HG03520 (cell line): ENCODE measurements at regions not wholly inside any gene's neighbourhood (a gene's known extent, or its start where the extent isn't known, plus 50 kb on each side); places are given as distances from the start of the nearest gene placed in this dataset.

ENCODE experiments used
- ATAC-seq: cut with Tn5 transposase; IDR thresholded peaks from one replicate; pipeline ENCODE4 v1.9.1; 2021; ENCODE audit warnings: mild to moderate bottlenecking, moderate library complexity; ENCODE audit not compliant: unreplicated experiment

DNA sequence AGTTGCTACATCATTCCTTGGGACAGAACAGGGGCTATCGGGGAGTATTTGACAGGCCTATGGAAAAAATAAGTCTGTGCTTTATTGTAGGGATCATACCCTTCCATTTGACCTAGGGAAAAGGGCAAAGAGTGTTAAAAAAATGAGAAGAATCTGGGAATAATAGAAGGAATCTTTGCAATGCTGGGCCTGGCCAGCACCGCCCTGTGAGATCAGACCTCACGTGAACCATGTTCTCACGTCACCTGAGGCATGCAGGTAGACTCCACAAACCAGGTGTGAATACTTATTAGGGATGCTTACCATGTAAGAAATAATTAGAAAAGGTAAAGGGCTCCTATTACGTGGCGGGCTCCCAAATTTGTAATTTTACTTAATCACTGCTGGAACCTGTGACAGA, 177.5 kb upstream of the GATA6 start:
- no peak for ATAC-seq

DNA sequence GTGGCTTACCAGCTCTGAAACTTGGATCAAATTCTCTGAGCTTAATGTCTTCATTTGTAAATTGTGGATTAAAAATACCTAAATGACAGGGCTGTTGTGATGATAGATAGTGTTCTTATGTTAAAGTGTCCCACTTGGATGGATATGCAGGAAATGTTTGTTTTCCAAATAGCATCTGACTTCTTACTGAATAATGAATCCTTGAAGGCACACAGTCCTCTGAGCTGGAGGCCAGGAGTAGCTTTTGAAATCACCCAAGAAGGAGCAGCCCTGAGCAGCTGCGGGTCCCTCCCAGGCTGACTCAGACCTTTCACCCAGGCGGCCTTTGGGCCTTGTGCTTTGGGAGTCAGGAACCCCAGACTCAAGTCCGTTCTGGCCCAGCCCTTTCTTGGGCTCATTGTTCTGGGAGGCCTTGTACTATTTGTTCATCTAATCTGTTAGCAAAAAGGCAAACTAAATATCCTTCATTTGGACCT, 173.0 kb upstream of the GATA6 start:
- no peak for ATAC-seq

DNA sequence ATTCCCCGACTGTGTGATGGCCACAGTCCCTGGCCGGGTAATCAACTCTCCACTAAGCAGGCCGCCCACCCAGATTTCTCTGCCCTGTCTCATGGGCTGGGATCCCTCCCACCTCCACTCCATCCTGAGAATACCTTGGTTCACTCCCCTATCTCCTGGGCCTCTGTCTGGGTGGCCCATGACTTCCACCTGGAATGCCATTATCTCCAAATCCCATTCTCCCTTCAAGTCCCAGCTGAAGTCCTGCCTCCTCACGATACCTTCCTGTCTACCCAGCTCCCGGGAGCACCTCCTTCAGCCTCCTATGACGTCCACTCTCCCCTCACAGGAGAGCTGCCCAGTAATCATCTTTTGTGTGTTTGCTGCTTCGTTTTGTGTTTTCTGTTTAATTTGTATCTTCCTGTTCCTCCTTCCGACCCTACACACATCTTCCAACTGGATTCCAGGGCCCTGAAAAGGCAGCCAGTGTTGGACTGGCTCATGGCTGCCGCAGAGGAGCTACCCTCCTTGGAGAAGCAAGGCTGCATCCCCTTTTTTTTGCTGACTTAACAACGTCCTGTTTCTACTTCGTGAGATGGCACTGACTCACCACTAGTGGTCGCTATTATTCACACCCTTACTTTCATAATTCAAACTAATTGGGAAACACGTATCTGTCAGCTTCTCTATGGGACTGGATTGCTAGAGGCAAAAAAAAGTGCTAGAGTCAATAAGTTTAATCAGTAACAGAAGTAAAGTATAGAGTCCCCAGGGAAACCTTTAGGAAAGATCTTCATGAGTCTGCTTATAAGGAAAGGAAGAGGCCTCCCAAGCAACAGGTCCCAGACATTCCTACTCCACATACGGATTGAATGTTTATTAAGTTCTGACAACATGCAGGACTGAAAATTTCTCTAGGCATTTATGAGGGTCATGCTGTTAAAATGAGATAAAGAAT, 171.9 kb upstream of the GATA6 start:
- no peak for ATAC-seq

DNA sequence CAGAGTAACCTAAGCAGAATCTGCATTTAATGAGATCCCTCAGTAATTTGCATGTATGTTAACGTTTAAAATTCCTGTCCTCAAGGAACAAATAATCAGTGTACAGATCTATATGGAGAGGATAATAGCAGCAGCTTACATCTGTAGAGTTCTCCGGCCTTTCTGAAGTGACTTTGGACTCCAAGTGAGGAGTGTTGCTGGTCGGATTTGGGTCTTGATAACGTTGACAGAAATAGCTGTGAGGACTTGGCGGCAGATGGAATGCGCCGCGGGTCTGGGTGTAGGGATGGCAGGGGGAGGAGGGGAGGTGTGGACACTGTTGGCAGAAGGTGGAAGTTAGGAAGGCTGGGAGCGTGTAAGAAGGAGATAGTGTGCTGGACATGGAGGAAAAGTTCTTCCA, 170.9 kb upstream of the GATA6 start:
- no peak for ATAC-seq

DNA sequence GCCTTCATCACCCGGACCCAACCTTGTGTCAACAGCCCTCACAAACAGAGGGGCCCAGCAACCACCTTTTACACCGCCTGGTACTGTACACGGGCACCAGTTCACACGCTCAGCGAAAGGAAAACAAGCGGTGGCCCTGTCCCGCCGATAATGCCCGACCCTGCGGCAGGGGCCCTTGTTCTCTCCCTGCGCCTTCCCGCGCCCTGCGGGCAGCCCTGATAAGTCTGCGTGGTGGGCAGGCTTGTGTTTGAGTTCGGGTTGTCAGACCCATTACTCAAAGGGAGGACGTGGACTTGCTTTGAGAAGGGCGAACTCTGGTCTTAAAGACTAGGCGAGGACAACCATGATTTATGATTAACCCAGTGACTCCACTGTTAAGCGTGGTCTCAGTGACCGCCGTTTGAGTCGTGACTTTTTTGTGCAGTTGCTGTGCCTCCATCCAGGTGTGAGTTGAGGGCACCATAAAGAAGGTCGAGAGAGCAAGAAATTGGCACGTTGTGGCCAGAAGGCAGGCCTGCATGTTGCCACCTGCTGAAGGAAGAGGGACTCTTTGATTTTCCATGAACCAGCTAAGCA, 167.4 kb upstream of the GATA6 start:
- ATAC-seq = no peak

DNA sequence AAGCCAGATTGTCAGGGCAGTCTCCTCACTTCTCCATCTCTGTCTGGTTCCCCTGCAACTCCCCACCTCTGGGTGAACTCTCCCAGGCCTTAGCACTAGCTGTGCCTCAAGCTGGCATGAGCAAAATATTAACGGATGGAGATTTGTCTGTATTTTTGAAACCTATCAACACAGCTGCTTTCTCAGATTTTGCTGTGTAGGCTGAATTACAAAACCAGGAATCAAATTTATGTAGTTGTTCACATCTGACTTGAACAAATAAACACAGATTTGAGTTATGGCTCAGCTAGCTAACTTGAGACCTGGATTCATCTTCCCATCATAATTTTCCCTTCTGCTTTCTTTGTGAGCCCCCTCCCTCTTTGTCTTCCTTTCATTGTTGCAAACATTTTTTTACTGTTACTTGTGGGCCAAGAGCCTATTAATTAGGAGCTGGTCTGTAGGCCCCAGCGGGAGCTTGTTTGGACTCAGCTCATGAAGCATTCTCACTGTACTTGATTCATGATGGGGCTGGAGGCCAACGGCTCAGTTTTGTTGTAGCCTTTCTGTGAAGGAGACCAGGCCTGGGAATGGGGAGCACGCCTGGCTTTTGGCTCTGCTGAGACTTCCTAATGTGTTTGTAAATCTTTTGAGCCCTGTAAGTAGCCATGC, 164.1 kb upstream of the GATA6 start:
- no peak for ATAC-seq

DNA sequence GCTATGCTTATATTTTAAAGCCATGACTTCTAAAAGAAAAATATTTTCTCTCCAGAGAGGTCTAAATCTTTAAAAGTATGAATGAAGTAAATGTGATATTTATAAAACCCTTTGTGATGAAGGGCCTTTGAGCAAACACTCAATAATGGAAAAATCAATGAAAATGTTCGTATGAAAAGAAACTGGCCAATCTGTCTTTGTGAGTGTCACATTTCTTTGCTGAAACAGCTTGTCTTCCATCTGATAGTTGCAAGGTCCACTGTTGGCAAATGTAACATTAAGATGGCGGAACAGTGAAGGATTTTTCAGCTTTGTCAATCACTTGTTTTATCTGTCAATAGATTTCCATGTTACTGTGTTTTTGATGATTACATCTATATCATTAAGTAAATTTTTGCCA, 162.9 kb upstream of the GATA6 start:
- ATAC-seq = no peak

DNA sequence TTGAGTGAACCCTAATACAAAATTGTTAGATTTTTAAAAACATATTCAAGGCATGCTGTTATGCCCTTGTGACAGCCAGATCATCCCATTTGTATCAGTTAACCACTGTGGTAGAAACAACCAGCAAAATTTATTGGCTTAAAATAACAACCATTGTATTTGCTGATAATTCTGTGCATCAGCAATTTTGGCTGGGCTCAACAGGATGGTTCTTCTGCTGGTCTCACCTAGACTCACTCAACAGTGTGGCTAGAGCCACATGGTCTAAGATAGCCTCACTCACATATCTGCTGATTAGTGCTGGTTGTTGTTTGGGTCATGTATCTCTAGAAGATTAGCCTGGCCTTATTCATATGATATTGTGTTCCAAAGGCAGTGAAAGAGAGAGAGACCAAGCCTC, 160.1 kb upstream of the GATA6 start:
- no peak for ATAC-seq

DNA sequence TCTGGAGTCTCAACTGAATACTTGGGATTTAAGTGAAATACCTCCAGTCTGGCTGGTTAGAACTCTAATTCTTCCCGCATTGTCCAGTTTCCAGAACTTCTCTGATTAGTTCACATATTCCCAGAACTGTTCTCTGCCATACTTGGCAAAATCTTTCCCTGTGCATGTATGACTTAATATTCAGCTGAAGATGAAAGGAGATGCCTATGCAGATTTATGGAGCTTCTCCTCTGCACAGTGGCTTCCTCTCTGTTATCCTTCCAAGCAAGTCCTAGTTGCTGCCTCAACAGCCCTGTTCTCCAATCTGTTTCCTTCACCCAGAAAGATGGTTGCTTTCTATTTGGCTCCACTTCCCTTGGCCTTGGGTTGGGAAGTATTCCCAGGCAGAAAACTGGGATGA, 155.4 kb upstream of the GATA6 start:
- no peak for ATAC-seq

DNA sequence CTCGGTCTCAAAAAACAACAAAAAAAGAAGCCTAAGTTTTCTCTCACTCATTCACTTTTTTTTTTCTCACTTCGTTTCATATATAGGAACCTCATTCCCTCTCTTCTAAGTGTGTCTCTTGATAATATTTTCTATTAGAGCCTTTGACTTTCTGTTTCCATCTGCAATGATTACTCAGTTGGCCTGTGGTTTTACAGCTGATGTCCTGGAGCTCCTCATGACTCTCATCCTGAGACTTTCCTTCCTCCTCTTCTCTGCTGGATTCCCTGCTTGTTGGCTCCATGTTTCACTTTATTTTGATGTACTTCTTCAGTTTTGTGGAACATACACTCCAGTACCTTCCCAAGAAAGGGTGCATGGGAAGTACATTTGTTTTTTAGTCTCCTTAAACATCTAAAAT, 154.2 kb upstream of the GATA6 start:
- ATAC-seq = no peak

DNA sequence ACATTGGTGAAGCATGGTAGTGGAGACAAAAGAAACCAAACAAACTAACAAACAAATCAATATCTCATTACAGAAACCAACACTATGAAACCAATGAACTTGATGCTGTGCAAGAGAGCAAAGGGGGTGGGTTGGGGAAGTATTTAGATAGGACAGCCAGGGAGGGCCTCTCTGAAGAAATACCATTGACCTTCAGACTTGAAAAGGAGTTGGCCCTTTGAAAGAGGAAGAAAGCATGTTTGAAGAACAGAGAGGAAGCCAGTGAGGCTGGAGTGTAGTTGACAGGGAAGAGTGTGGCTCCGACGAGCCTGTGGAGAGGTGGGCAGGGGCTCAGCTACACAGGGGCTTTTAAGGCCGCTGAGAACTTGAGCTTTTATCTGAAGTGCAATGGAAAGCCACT, 151.0 kb upstream of the GATA6 start:
- ATAC-seq = no peak

DNA sequence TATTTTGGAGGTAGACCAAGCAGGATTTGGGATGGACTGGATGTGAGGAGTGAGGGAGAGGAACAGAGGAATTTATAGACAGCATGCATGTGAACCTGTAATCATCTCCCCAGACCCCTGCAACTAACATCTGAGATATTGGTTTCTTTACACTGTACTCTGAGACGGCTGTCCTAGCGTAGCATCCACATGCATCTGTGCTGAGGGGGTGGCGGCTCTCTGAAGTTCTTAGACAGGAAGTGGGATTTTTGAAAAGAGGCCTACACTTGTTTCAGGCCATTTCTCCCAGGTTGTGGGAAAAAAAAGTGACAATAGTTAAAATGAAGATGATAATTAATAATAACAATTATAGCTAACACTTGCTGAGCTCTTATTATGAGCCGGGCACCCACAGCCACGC, 150.2 kb upstream of the GATA6 start:
- no peak for ATAC-seq

DNA sequence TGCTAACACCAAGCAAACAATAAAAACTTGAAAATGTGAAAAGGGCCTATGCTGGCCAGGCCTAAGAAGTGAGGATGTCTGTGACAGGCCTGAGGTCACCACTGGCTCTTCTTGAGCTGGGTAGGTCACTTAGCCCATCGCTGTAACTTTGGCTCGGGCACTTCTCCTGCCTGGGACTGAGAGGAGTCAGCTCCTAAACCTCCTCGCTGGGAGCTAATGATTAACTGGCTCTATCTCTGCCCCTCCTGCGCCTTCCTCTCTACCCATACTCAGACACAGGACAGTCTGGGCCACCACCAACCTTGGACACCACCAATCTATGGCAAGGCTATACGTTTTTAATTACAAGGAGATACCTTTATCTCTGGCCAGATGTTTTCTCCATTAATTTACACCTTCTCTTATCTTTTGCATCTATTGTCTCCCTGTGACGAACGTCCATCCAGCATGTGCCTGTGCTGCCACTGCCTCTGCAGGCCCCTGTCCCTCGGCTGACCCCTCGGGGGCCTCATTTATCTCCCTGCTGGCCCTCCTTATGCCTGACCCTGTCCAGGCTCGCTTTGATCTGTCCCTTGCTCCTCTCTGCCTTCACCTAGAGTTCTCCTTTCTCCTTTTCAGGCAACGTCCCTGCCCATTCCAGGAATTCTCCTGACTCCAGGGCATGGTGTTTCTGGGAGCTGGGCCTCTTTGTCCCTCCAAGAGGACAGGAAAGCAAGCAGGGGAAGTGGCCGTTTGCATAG, 149.1 kb upstream of the GATA6 start:
- ATAC-seq = no peak

DNA sequence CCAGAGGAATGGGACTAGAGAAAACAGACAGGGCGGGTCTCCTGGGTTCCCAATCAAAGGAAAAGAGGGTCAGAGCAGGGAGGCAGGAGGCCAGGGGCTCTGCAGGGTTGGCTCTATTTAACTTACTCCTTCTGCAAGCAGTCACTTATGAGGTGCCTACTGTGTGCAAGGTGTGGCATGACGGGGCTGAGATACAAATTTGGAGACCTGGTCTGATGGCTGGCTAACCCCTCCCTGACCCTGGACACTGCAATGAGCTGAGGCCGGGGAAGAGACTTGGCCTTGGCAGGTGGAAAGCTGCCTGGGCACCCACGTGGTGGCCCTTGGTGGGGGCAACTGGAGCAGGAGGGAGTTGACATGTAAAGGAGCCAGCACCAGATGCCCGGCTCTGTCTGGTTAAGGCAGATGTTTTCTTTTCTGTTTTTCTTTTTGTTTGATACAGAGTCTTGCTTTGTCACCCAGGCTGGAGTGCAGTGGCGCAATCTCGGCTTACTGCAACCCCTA, 148.5 kb upstream of the GATA6 start:
- no peak for ATAC-seq

DNA sequence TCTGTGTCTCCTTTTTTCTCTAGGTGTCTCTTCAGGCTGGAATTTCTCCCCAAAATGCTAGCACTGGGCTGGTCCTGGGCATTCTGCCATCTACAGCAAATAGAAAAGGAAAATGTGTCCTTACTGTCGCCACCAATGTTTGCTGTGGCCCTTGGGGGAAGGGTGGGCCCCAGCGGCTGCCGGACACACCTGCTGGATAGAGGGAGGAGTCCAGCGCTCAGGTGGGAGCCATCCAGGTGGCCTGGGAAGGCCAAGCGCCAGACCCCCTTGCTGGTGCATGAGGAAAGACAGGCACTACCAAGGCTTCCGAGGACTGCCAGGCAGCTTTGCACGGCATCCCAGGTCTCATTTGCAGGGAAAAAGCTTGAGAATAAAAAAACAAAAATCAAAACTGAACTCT, 147.7 kb upstream of the GATA6 start:
- ATAC-seq = no peak

DNA sequence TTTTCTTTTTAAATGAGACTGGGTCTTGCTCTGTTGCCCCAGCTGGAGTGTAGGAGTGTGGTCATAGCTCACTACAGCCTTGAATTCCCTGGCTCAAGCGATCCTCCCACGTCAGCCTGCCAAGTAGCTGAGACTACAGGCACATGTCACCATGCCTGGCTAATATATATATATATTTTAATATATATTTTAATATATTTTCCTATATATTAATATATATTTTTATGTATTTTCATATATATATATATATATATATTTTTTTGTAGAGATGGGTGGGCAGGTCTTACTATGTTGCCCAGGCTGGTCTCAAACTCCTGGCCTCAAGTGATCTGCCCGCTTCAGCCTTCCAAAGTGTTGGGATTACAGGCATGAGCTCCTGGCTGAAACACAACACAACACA, 144.5 kb upstream of the GATA6 start:
- no peak for ATAC-seq

DNA sequence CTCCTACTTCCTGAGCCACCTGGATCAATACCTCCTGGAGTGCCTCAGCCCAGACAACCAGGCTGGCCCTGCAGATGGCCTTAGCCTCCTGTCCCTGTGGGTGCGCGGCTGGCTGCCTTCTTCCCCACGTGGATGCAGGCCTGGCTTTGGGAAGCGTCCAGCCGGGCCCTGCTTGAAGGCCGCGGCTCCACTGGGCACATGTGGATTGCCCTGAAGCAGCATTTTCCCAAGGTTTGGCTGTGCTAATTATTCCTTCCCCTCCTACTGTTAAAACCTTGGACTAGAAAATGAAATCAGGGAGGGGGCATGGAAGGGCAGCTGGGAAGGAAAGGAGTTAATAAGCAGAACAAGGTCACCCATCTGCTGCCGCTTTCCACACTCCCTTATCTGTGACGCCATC, 143.0 kb upstream of the GATA6 start:
- ATAC-seq = no peak

DNA sequence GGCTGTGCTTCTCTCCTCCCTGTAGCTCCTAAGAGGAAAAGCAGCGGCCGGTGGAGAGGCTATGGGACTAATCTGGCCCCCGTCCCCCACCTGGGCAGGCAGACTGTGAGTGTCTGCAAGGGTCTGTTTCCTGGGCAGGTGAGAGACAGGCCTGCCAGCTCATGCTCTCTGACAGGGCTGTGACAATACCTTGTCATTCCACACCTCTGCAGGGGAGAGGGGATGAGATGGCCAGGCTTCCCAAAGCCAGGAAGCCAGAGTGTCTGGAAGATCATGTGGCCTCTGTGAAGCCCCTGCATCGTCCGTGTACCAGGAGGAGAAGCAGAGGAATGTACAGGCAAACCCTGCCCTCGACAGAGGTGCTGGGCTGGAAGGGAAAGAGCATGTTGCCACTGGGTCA, 142.5 kb upstream of the GATA6 start:
- ATAC-seq = no peak

DNA sequence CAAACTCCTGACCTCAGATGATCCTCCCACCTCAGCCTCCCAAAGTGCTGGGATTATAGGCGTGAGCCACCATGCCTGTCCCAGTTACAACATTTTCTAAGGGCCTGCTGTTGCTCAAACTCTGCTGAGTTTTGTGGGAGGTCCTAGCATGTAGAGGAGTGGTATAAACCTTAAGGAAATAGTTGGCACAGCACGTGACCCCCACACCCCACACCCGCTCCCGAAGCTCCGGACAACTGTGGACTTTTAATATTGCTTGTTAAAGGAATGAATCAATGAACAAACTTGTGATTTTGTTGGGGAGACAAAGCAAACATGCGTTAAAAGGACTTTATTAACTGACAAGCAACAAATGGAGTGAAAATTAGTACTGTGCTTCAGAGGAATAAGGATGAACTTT, 137.8 kb upstream of the GATA6 start:
- ATAC-seq = no peak

DNA sequence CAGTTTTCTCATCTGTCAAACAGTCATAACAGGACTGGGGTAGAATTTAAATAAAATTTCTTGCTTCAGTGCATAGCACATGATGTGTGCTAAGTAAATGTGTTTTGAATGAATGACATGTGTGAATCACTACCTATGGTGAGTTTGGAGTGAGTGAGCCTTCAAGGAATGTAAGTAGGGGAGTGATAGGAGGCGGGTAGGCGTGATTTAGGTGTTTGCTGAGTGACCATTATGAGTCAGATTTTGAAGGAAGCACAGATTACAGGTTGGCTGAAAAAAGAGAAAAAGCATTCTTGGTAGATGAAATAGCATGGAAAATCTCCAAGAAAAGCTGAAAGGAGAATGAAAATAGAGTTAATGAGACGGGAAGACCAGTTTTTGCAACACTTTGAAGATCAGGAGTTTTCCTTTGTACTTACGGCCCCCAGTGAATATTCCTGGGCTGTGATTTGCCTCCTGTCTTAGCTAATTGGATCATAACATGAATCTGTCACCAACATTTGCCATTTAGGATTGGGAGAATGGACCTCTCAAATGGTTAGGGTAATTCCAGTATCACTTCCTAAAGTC, 136.9 kb upstream of the GATA6 start:
- no peak for ATAC-seq

DNA sequence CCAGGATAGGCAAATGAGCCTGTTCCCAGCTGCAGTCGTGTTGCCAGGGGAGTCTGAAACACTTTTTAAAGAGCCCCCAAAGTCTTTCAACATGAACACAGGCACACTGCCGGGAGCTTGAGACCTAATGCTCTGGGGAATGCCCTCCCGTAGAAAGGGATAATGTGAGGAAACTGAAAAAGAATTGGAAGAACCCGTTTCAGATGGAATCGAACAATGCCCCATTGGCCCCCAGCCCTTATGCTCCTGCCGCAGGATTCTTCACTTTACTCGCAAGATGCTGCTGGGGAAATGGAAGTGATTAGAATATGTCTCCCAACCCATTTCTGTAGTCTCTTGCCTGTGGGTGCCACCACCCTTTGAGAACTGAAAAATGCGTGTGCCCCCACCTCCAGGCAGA, 136.3 kb upstream of the GATA6 start:
- no peak for ATAC-seq
